PFSK-1 (cell line): ENCODE measurements at regions not wholly inside any gene's neighbourhood (a gene's known extent, or its start where the extent isn't known, plus 50 kb on each side); places are given as distances from the start of the nearest gene placed in this dataset.

Experiments used
- FOXP2 ChIP-seq: optimal IDR thresholded peaks from 2 replicates; pipeline ENCODE3; 2011; ENCODE audit warnings: borderline replicate concordance, control low read depth, inconsistent platforms; ENCODE audit not compliant: insufficient read depth; ENCODE audit errors: extremely low read length, extremely low read depth
- POLR2AphosphoS5 ChIP-seq: IDR thresholded peaks from 2 replicates; pipeline ENCODE4 v1.6.1; 2012; ENCODE audit warnings: low read depth, mild to moderate bottlenecking, control low read depth, low read length, moderate library complexity
- SIN3A ChIP-seq: IDR thresholded peaks from 2 replicates; pipeline ENCODE4 v1.6.1; 2012; ENCODE audit warnings: mild to moderate bottlenecking, low read length, moderate library complexity, borderline replicate concordance; ENCODE audit not compliant: insufficient read depth
- TAF1 ChIP-seq: IDR thresholded peaks from 2 replicates; pipeline ENCODE4 v1.6.1; 2012; ENCODE audit warnings: low read length, control low read depth, borderline replicate concordance; ENCODE audit not compliant: insufficient read depth
- TF ChIP-seq, protein P1 (sequence below), 2 experiments: IDR thresholded peaks; 2 replicates each; pipeline versions ENCODE4 v1.6.1 to v1.8.0; 2011 to 2012; ENCODE audit warnings: low read depth in 2 of 2, low read length in 2 of 2, control low read depth in 1 of 2, inconsistent platforms in 1 of 2, mild to moderate bottlenecking in 1 of 2, moderate library complexity in 1 of 2; ENCODE audit not compliant: insufficient read depth in 1 of 2

DNA sequence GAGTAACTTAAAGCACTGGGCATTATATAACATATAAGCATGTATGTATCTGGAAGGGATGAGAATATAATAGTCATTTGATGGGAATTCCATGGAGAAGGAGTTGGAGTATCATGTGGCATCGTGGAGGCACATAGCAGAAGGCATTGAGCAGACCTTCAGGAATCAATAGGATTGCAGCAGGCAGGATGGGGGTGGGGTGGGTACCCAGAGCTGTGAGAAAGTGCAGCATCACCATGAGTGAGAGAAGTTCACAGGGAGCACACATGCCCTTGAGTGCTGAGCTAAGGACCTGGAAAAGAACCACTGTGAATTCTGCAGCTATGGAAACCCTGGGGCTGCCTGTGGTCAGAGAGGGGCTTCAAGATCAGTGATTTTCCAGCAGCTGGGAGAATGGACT, 57.3 kb downstream of the MED10 start:
- TF ChIP-seq POLR2AphosphoS5 (no peak), FOXP2 (no peak), SIN3A (no peak), TAF1 (no peak)
- TF ChIP-seq, protein P1, sequence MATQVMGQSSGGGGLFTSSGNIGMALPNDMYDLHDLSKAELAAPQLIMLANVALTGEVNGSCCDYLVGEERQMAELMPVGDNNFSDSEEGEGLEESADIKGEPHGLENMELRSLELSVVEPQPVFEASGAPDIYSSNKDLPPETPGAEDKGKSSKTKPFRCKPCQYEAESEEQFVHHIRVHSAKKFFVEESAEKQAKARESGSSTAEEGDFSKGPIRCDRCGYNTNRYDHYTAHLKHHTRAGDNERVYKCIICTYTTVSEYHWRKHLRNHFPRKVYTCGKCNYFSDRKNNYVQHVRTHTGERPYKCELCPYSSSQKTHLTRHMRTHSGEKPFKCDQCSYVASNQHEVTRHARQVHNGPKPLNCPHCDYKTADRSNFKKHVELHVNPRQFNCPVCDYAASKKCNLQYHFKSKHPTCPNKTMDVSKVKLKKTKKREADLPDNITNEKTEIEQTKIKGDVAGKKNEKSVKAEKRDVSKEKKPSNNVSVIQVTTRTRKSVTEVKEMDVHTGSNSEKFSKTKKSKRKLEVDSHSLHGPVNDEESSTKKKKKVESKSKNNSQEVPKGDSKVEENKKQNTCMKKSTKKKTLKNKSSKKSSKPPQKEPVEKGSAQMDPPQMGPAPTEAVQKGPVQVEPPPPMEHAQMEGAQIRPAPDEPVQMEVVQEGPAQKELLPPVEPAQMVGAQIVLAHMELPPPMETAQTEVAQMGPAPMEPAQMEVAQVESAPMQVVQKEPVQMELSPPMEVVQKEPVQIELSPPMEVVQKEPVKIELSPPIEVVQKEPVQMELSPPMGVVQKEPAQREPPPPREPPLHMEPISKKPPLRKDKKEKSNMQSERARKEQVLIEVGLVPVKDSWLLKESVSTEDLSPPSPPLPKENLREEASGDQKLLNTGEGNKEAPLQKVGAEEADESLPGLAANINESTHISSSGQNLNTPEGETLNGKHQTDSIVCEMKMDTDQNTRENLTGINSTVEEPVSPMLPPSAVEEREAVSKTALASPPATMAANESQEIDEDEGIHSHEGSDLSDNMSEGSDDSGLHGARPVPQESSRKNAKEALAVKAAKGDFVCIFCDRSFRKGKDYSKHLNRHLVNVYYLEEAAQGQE (IDR thresholded peaks at IDR 0.05; ENCODE audit: insufficient read depth in 1 of 2, low read depth in 2 of 2, low read length in 2 of 2): no peak

DNA sequence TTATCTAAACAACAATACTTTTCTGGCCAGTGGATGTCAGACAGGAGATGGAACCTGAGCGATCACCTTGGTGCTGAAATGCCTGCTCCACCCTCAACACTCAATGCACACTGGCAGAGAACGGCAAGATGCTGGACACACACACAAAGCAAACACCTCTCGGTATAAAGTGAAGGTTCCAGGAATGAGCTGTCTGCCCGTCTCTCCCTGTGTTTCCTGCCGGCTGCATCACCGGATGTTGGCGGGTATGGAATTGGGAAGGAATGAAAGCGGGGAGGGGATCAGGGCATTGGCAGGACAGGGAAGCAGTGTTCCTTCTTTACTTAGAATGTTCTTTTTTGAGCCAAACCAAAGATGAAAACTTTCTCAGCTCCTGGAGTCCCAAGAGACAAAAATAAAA, 59.2 kb downstream of the MED10 start:
- TF ChIP-seq SIN3A (no peak), TAF1 (no peak), POLR2AphosphoS5 (no peak), FOXP2 (no peak)
- TF ChIP-seq, protein P1 (IDR thresholded peaks at IDR 0.05; ENCODE audit: insufficient read depth in 1 of 2, low read depth in 2 of 2, low read length in 2 of 2): no peak

- TF ChIP-seq, protein P1 (IDR thresholded peaks at IDR 0.05; ENCODE audit: insufficient read depth in 1 of 2, low read depth in 2 of 2, low read length in 2 of 2): no peak
- TF ChIP-seq SIN3A (no peak), TAF1 (no peak), POLR2AphosphoS5 (no peak)
Observed at GRCh38 chr5:6317116-6317798, 61.1 kb downstream of the MED10 start.

DNA sequence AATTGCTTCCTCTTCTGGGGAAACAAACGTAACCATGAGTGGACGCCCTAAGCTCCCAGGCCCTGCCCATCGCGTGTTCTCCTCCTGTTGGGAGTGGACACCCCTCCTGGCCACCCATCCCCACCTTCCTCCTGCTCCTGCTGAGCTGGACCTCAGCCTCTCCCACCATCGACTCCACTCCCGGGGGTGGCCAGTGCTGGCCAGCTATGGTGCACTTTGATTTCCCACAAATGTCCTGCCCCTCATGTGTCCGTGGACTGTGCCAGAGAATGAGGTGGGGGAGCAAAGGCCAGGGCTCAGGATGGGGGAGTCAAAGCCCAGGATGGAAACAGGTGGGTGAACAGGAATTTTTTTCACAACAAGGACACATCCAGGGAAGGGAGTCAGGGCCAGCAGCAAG, 62.8 kb downstream of the MED10 start:
- no peak for TF ChIP-seq SIN3A
- no peak for TF ChIP-seq TAF1
- TF ChIP-seq FOXP2: no peak
- TF ChIP-seq, protein P1 (IDR thresholded peaks at IDR 0.05; ENCODE audit: insufficient read depth in 1 of 2, low read depth in 2 of 2, low read length in 2 of 2): no peak
- no peak for TF ChIP-seq POLR2AphosphoS5
